IMR-90 (cell line): ENCODE measurements at regions not wholly inside any gene's neighbourhood (a gene's known extent, or its start where the extent isn't known, plus 50 kb on each side); places are given as distances from the start of the nearest gene placed in this dataset.

Source experiments
- ATAC-seq: fragments of 200-7000 bp; cut with Tn5 transposase; 2 replicates; pipeline ENCODE4 v1.9.1; 2020; ENCODE audit warnings: low read depth, mild to moderate bottlenecking, moderate library complexity
- BruUV-seq: library from RNA; stranded (reverse); fragments of 400-500 nt; replicated peaks from 2 replicates; lab custom pipeline; 2021; lab: Mats Ljungman, UMichigan
- CTCF ChIA-PET: fragments of 300-600 bp; formaldehyde crosslinking; extraction: SDS; loops from one replicate; lab custom pipeline; 2021; ENCODE audit warnings: antibody characterized with exemption; lab: Yijun Ruan, JAX
- POLR2A ChIA-PET: fragments of 300-600 bp; sonication (Branson Sonifier 250); formaldehyde crosslinking; loops from one replicate; lab custom pipeline; 2022; ENCODE audit warnings: antibody characterized with exemption; ENCODE audit not compliant: unreplicated experiment; lab: Charles Lee
- DNase-seq: peaks from one replicate; pipeline ENCODE4 v3.0.0; 2013
- H2AFZ ChIP-seq: replicated peaks from 2 replicates; pipeline ENCODE3; 2013; ENCODE audit warnings: low read length, mild to moderate bottlenecking; ENCODE audit not compliant: poor library complexity
- H2AK5ac ChIP-seq: 2 replicates; pipeline ENCODE4 v1.6.1; 2013; ENCODE audit warnings: low read depth, low read length, inconsistent platforms
- H2AK9ac ChIP-seq: replicated peaks from 2 replicates; pipeline ENCODE3; 2013; ENCODE audit warnings: mild to moderate bottlenecking, low read depth, low read length, moderate library complexity; ENCODE audit not compliant: poor library complexity
- H2BK120ac ChIP-seq: 2 replicates; pipeline ENCODE4 v1.6.1; 2013; ENCODE audit warnings: low read depth, low read length, inconsistent platforms
- H2BK15ac ChIP-seq: 3 replicates; pipeline ENCODE4 v1.6.1; 2013; ENCODE audit warnings: low read depth, low read length, inconsistent platforms
- H2BK20ac ChIP-seq: 2 replicates; pipeline ENCODE4 v1.6.1; 2013; ENCODE audit warnings: low read depth, mild to moderate bottlenecking, inconsistent platforms, low read length, moderate library complexity
- H2BK5ac ChIP-seq: 2 replicates; pipeline ENCODE4 v1.6.1; 2013; ENCODE audit warnings: mild to moderate bottlenecking, low read depth, low read length, inconsistent platforms; ENCODE audit not compliant: poor library complexity, severe bottlenecking
- H3K14ac ChIP-seq: replicated peaks from 2 replicates; pipeline ENCODE4 v1.6.1; 2013; ENCODE audit warnings: low read depth, low read length, inconsistent platforms
- H3K18ac ChIP-seq: 2 replicates; pipeline ENCODE4 v1.6.1; 2013; ENCODE audit warnings: low read depth, low read length, control low read depth
- H3K23ac ChIP-seq: 2 replicates; pipeline ENCODE4 v1.6.1; 2013; ENCODE audit warnings: low read depth, low read length, inconsistent platforms
- H3K27ac ChIP-seq: 2 replicates; pipeline ENCODE4 v1.5.1; 2013; ENCODE audit warnings: mild to moderate bottlenecking, control low read depth, low read length; ENCODE audit not compliant: insufficient read depth
- H3K27me3 ChIP-seq: 2 replicates; pipeline ENCODE4 v1.6.1; 2013; ENCODE audit warnings: low read length; ENCODE audit not compliant: control insufficient read depth, insufficient read depth
- H3K36me3 ChIP-seq: 2 replicates; pipeline ENCODE4 v1.6.1; 2013; ENCODE audit warnings: low read length, mixed read lengths; ENCODE audit not compliant: control insufficient read depth, insufficient read depth
- H3K4ac ChIP-seq: 2 replicates; pipeline ENCODE4 v1.6.1; 2013; ENCODE audit warnings: low read depth, low read length, inconsistent platforms
- H3K4me1 ChIP-seq: 2 replicates; pipeline ENCODE4 v1.6.1; 2013; ENCODE audit warnings: low read length, mixed read lengths; ENCODE audit not compliant: control insufficient read depth, insufficient read depth
- H3K4me2 ChIP-seq: 2 replicates; pipeline ENCODE4 v1.6.1; 2013; ENCODE audit warnings: low read depth, mild to moderate bottlenecking, control low read depth, low read length, moderate library complexity
- H3K4me3 ChIP-seq: 2 replicates; pipeline ENCODE4 v1.5.1; 2013; ENCODE audit warnings: low read depth, mild to moderate bottlenecking, control low read depth, low read length, moderate library complexity; ENCODE audit not compliant: insufficient read depth
- H3K56ac ChIP-seq: 2 replicates; pipeline ENCODE4 v1.6.1; 2013; ENCODE audit warnings: low read length, inconsistent platforms; ENCODE audit not compliant: insufficient read depth; ENCODE audit errors: extremely low read depth
- H3K79me1 ChIP-seq, 2 experiments: 2 replicates each; pipeline ENCODE4 v1.6.1; 2013; ENCODE audit warnings: low read length in 2 of 2, inconsistent platforms in 1 of 2, low read depth in 1 of 2
- H3K9ac ChIP-seq: 2 replicates; pipeline ENCODE4 v1.6.1; 2013; ENCODE audit warnings: low read depth, low read length, control low read depth
- H3K9me1 ChIP-seq: 2 replicates; pipeline ENCODE4 v1.6.1; 2013; ENCODE audit warnings: low read length, inconsistent platforms; ENCODE audit not compliant: insufficient read depth
- H3K9me3 ChIP-seq: 2 replicates; pipeline ENCODE4 v1.6.1; 2013; ENCODE audit warnings: low read length; ENCODE audit not compliant: control insufficient read depth, insufficient read depth
- H4K20me1 ChIP-seq: 2 replicates; pipeline ENCODE4 v1.6.1; 2013; ENCODE audit warnings: low read length, inconsistent platforms; ENCODE audit not compliant: insufficient read depth
- H4K5ac ChIP-seq: 2 replicates; pipeline ENCODE4 v1.6.1; 2013; ENCODE audit warnings: mild to moderate bottlenecking, low read depth, low read length, control low read depth
- H4K8ac ChIP-seq, 2 experiments: 2 replicates each; pipeline ENCODE4 v1.6.1; 2013; ENCODE audit warnings: low read depth in 2 of 2, low read length in 2 of 2, control low read depth in 1 of 2, inconsistent platforms in 1 of 2
- H4K91ac ChIP-seq: 2 replicates; pipeline ENCODE4 v1.6.1; 2013; ENCODE audit warnings: low read depth, low read length, inconsistent platforms; ENCODE audit not compliant: insufficient read depth
- CEBPB ChIP-seq: IDR thresholded peaks from 2 replicates; pipeline ENCODE4 v1.6.1; 2012; ENCODE audit warnings: low read depth, low read length, improper control_type of control experiment
- CHD1 ChIP-seq: IDR thresholded peaks from 2 replicates; pipeline ENCODE4 v1.6.1; 2012; ENCODE audit warnings: low read depth, low read length, improper control_type of control experiment
- CTCF ChIP-seq: conservative IDR thresholded peaks from 2 replicates; pipeline ENCODE4 v1.5.1; 2012; ENCODE audit warnings: mild to moderate bottlenecking, low read depth, low read length, improper control_type of control experiment
- ELK1 ChIP-seq: fragments of 150-350 bp; IDR thresholded peaks from 2 replicates; pipeline ENCODE4 v1.6.1; 2016; ENCODE audit warnings: low read depth, mild to moderate bottlenecking, low read length, moderate library complexity, borderline replicate concordance
- FOS ChIP-seq: fragments of 150-350 bp; IDR thresholded peaks from 2 replicates; pipeline ENCODE4 v1.6.1; 2016; ENCODE audit warnings: low read depth, low read length
- MAZ ChIP-seq: IDR thresholded peaks from 2 replicates; pipeline ENCODE4 v1.6.1; 2012; ENCODE audit warnings: low read depth, mild to moderate bottlenecking, low read length, improper control_type of control experiment, moderate library complexity, borderline replicate concordance
- MXI1 ChIP-seq: IDR thresholded peaks from 2 replicates; pipeline ENCODE4 v1.6.1; 2012; ENCODE audit warnings: low read depth, mild to moderate bottlenecking, low read length, moderate library complexity, borderline replicate concordance
- NFE2L2 ChIP-seq: fragments of 150-350 bp; IDR thresholded peaks from 2 replicates; pipeline ENCODE4 v1.6.1; 2016; ENCODE audit warnings: low read depth, mild to moderate bottlenecking, low read length
- POLR2A ChIP-seq: IDR thresholded peaks from 2 replicates; pipeline ENCODE4 v1.6.1; 2012; ENCODE audit warnings: mild to moderate bottlenecking, low read depth, low read length
- RAD21 ChIP-seq: IDR thresholded peaks from 2 replicates; pipeline ENCODE4 v1.6.1; 2012; ENCODE audit warnings: low read length, improper control_type of control experiment
- RCOR1 ChIP-seq: IDR thresholded peaks from 2 replicates; pipeline ENCODE4 v1.6.1; 2012; ENCODE audit warnings: mild to moderate bottlenecking, low read length, improper control_type of control experiment; ENCODE audit not compliant: insufficient replicate concordance
- RFX5 ChIP-seq: IDR thresholded peaks from 2 replicates; pipeline ENCODE4 v1.8.0; 2012; ENCODE audit warnings: low read depth, mild to moderate bottlenecking, low read length, moderate library complexity
- SMC3 ChIP-seq: fragments of 150-350 bp; IDR thresholded peaks from 2 replicates; pipeline ENCODE4 v1.6.1; 2016; ENCODE audit warnings: low read depth, mild to moderate bottlenecking, antibody characterized with exemption, low read length, moderate library complexity
- USF2 ChIP-seq: fragments of 150-350 bp; IDR thresholded peaks from 2 replicates; pipeline ENCODE4 v1.6.1; 2017; ENCODE audit warnings: mild to moderate bottlenecking, antibody characterized with exemption, low read length, low read depth
- WGBS, 2 experiments: methylation state at CpG; one replicate each; pipeline versions ENCODE4 v1.1.5 to v1.1.7; 2013; ENCODE audit warnings: missing lambda C conversion rate in 2 of 2; ENCODE audit not compliant: insufficient read length in 1 of 2; ENCODE audit errors: extremely low coverage in 2 of 2; 5-methylcytosine and 5-hydroxymethylcytosine counted together
- dilution Hi-C: fragments of 300-500 bp; cut with HindIII; formaldehyde crosslinking; loops from one replicate; pipeline ENCODE4 v1.14.3; 2018; ENCODE audit warnings: low sequenced_read_pairs; ENCODE audit not compliant: unreplicated experiment
- in situ Hi-C: fragments of 300-500 bp; cut with MboI; formaldehyde crosslinking; loops from 3 replicates; pipeline ENCODE4 v1.14.3; 2019; ENCODE audit warnings: low sequenced_read_pairs, inconsistent platforms, mixed read lengths
- intact Hi-C: fragments of 100-400 bp; cut with micrococcal nuclease; formaldehyde crosslinking; loops from 2 replicates; pipeline ENCODE4 v1.10.0; 2022

GRCh38 chr20:19022791-19023448, 189.5 kb upstream of the SLC24A3 start:
- Histone ChIP-seq H3K9ac (no peak overlapping the region), H2AFZ (no peak overlapping the region), H3K4me2 (no peak overlapping the region), H3K36me3 (no peaks in the 10 kb centered on the region), H3K27ac (no peak overlapping the region), H2BK20ac (no peak overlapping the region), H4K8ac (no peak overlapping the region), H3K23ac (no peak overlapping the region), H3K79me1 (no peaks in the 10 kb centered on the region), H2AK9ac (no peak overlapping the region), H4K5ac (no peak overlapping the region), H2BK15ac (no peak overlapping the region), H3K18ac (no peak overlapping the region), H4K91ac (no peak overlapping the region), H3K9me3 (peaks cover 38% of the 10 kb centered on the region), H3K27me3 (no peaks in the 10 kb centered on the region), H2BK120ac (no peak overlapping the region), H3K56ac (no peak overlapping the region), H3K4ac (no peak overlapping the region), H4K20me1 (no peaks in the 10 kb centered on the region), H3K4me3 (no peak overlapping the region), H3K4me1 (no peaks in the 10 kb centered on the region), H3K14ac (no peak overlapping the region), H2AK5ac (no peak overlapping the region), H3K9me1 (no peaks in the 10 kb centered on the region), H2BK5ac (no peak overlapping the region)
- dilution Hi-C loops, result no loop called here
- no peak for DNase-seq
- intact Hi-C loops, result no loop called here
- TF ChIP-seq NFE2L2, result no peak
- TF ChIP-seq USF2, result no peak
- no peak for TF ChIP-seq FOS
- no peak for TF ChIP-seq RCOR1
- TF ChIP-seq POLR2A, result no peak
- no peak for TF ChIP-seq CHD1
- TF ChIP-seq CTCF, result no peak
- no peak for TF ChIP-seq RFX5
- TF ChIP-seq ELK1, result no peak
- TF ChIP-seq RAD21, result no peak
- TF ChIP-seq CEBPB, result no peak
- no peak for TF ChIP-seq MXI1
- no peak for TF ChIP-seq MAZ
- no peak for TF ChIP-seq SMC3
- ATAC-seq, result no peak
- in situ Hi-C loops, result no loop called here
- CTCF ChIA-PET, result no interaction called here
- BruUV-seq, result no TSS peak
- no CpG with 5 or more reads among the region's 11 CpGs for WGBS, 2 experiments
- POLR2A ChIA-PET, result no interaction called here
